IPS-18a (cell line): ENCODE measurements at regions not wholly inside any gene's neighbourhood (a gene's known extent, or its start where the extent isn't known, plus 50 kb on each side); places are given as distances from the start of the nearest gene placed in this dataset.

ENCODE experiments used
- H3K27ac ChIP-seq: one replicate; pipeline ENCODE4 v1.5.1; 2013; ENCODE audit warnings: low read length
- H3K27me3 ChIP-seq: one replicate; pipeline ENCODE4 v1.6.1; 2013; ENCODE audit warnings: mild to moderate bottlenecking, low read length; ENCODE audit not compliant: control insufficient read depth, insufficient read depth
- H3K36me3 ChIP-seq: one replicate; pipeline ENCODE4 v1.6.1; 2013; ENCODE audit warnings: low read depth, low read length; ENCODE audit not compliant: control insufficient read depth
- H3K4me1 ChIP-seq: one replicate; pipeline ENCODE4 v1.6.1; 2013; ENCODE audit warnings: low read depth, low read length; ENCODE audit not compliant: control insufficient read depth
- H3K4me3 ChIP-seq: one replicate; pipeline ENCODE4 v1.5.1; 2013; ENCODE audit warnings: low read length
- H3K9ac ChIP-seq: one replicate; pipeline ENCODE4 v1.6.1; 2013; ENCODE audit warnings: mild to moderate bottlenecking, low read length, moderate library complexity
- H3K9me3 ChIP-seq: one replicate; pipeline ENCODE4 v1.6.1; 2013; ENCODE audit warnings: low read depth, low read length; ENCODE audit not compliant: control insufficient read depth

GRCh38 chr2:83176539-83176938, 1282.5 kb downstream of the SUCLG1 start:
- Histone ChIP-seq H3K36me3 (no peaks in the 10 kb centered on the region), H3K4me3 (no peak overlapping the region), H3K9me3 (no peaks in the 10 kb centered on the region), H3K27ac (no peak overlapping the region), H3K4me1 (no peaks in the 10 kb centered on the region), H3K9ac (no peak overlapping the region), H3K27me3 (no peaks in the 10 kb centered on the region)

- H3K9ac ChIP-seq: no peak overlapping the region
- H3K27ac ChIP-seq: no peak overlapping the region
- H3K27me3 ChIP-seq: no peaks in the 10 kb centered on the region
- H3K9me3 ChIP-seq: no peaks in the 10 kb centered on the region
- H3K36me3 ChIP-seq: no peaks in the 10 kb centered on the region
- H3K4me1 ChIP-seq: no peaks in the 10 kb centered on the region
- H3K4me3 ChIP-seq: no peak overlapping the region
These were observed 1286.2 kb downstream of the SUCLG1 start for GRCh38 chr2:83172841-83173240.

- H3K4me3 ChIP-seq: no peak overlapping the region
- H3K9ac ChIP-seq: no peak overlapping the region
- no peaks in the 10 kb centered on the region for H3K36me3 ChIP-seq
- H3K9me3 ChIP-seq: no peaks in the 10 kb centered on the region
- no peaks in the 10 kb centered on the region for H3K4me1 ChIP-seq
- no peak overlapping the region for H3K27ac ChIP-seq
- no peaks in the 10 kb centered on the region for H3K27me3 ChIP-seq
These were observed 1290.7 kb downstream of the SUCLG1 start for GRCh38 chr2:83168377-83168776.

- H3K36me3 ChIP-seq: no peaks in the 10 kb centered on the region
- no peaks in the 10 kb centered on the region for H3K27me3 ChIP-seq
- H3K9ac ChIP-seq: no peak overlapping the region
- no peaks in the 10 kb centered on the region for H3K4me1 ChIP-seq
- H3K9me3 ChIP-seq: no peaks in the 10 kb centered on the region
- H3K4me3 ChIP-seq: no peak overlapping the region
- H3K27ac ChIP-seq: no peak overlapping the region
These were observed 1296.7 kb downstream of the SUCLG1 start for GRCh38 chr2:83162421-83162820.

GRCh38 chr2:83160571-83160970, 1298.5 kb downstream of the SUCLG1 start:
- no peak overlapping the region for H3K4me3 ChIP-seq
- H3K9ac ChIP-seq: no peak overlapping the region
- H3K27ac ChIP-seq: no peak overlapping the region
- no peaks in the 10 kb centered on the region for H3K9me3 ChIP-seq
- H3K27me3 ChIP-seq: no peaks in the 10 kb centered on the region
- H3K4me1 ChIP-seq: no peaks in the 10 kb centered on the region
- no peaks in the 10 kb centered on the region for H3K36me3 ChIP-seq

- Histone ChIP-seq H3K4me3 (no peak overlapping the region), H3K9me3 (no peaks in the 10 kb centered on the region), H3K27ac (no peak overlapping the region), H3K9ac (no peak overlapping the region), H3K4me1 (no peaks in the 10 kb centered on the region), H3K36me3 (no peaks in the 10 kb centered on the region), H3K27me3 (no peaks in the 10 kb centered on the region)
These were observed 1303.3 kb downstream of the SUCLG1 start for GRCh38 chr2:83155826-83156225.

GRCh38 chr2:83143946-83144345, 1315.1 kb downstream of the SUCLG1 start:
- no peak overlapping the region for H3K27ac ChIP-seq
- no peaks in the 10 kb centered on the region for H3K9me3 ChIP-seq
- no peak overlapping the region for H3K4me3 ChIP-seq
- no peaks in the 10 kb centered on the region for H3K27me3 ChIP-seq
- H3K4me1 ChIP-seq: no peaks in the 10 kb centered on the region
- H3K36me3 ChIP-seq: no peaks in the 10 kb centered on the region
- no peak overlapping the region for H3K9ac ChIP-seq

GRCh38 chr2:83142934-83143333, 1316.1 kb downstream of the SUCLG1 start:
- no peak overlapping the region for H3K9ac ChIP-seq
- H3K27ac ChIP-seq: no peak overlapping the region
- no peaks in the 10 kb centered on the region for H3K36me3 ChIP-seq
- no peak overlapping the region for H3K4me3 ChIP-seq
- H3K9me3 ChIP-seq: no peaks in the 10 kb centered on the region
- no peaks in the 10 kb centered on the region for H3K4me1 ChIP-seq
- no peaks in the 10 kb centered on the region for H3K27me3 ChIP-seq

GRCh38 chr2:83115606-83116005, 1343.5 kb downstream of the SUCLG1 start:
- no peaks in the 10 kb centered on the region for H3K4me1 ChIP-seq
- H3K27me3 ChIP-seq: no peaks in the 10 kb centered on the region
- no peak overlapping the region for H3K4me3 ChIP-seq
- H3K9me3 ChIP-seq: no peaks in the 10 kb centered on the region
- no peak overlapping the region for H3K27ac ChIP-seq
- no peaks in the 10 kb centered on the region for H3K36me3 ChIP-seq
- H3K9ac ChIP-seq: no peak overlapping the region

- H3K9ac ChIP-seq: no peak overlapping the region
These were observed 1343.9 kb downstream of the SUCLG1 start for GRCh38 chr2:83115155-83115554.

GRCh38 chr2:83113953-83114352, 1345.1 kb downstream of the SUCLG1 start:
- no peaks in the 10 kb centered on the region for H3K9me3 ChIP-seq
- H3K4me3 ChIP-seq: no peak overlapping the region
- H3K27me3 ChIP-seq: no peaks in the 10 kb centered on the region
- H3K36me3 ChIP-seq: no peaks in the 10 kb centered on the region
- H3K9ac ChIP-seq: no peak overlapping the region
- no peaks in the 10 kb centered on the region for H3K4me1 ChIP-seq
- no peak overlapping the region for H3K27ac ChIP-seq

More at GRCh38 chr2:83115155-83115554, 1343.9 kb downstream of the SUCLG1 start:
- no peaks in the 10 kb centered on the region for H3K4me1 ChIP-seq
- H3K27ac ChIP-seq: no peak overlapping the region
- H3K4me3 ChIP-seq: no peak overlapping the region
- no peaks in the 10 kb centered on the region for H3K27me3 ChIP-seq
- H3K9me3 ChIP-seq: no peaks in the 10 kb centered on the region
- no peaks in the 10 kb centered on the region for H3K36me3 ChIP-seq

- Histone ChIP-seq H3K9me3 (no peaks in the 10 kb centered on the region), H3K27me3 (no peaks in the 10 kb centered on the region), H3K36me3 (no peaks in the 10 kb centered on the region), H3K9ac (no peak overlapping the region), H3K27ac (no peak overlapping the region), H3K4me1 (no peaks in the 10 kb centered on the region), H3K4me3 (no peak overlapping the region)
These were observed 1346.2 kb downstream of the SUCLG1 start for GRCh38 chr2:83112858-83113257.
